ENCODE measurements at regions not wholly inside any gene's neighbourhood (a gene's known extent, or its start where the extent isn't known, plus 50 kb on each side); places are given as distances from the start of the nearest gene placed in this dataset.

GRCh38 chr3:117297541-117297940 is 588.0 kb downstream of the TUSC7 start:
- TF ChIP-seq, protein P1, sequence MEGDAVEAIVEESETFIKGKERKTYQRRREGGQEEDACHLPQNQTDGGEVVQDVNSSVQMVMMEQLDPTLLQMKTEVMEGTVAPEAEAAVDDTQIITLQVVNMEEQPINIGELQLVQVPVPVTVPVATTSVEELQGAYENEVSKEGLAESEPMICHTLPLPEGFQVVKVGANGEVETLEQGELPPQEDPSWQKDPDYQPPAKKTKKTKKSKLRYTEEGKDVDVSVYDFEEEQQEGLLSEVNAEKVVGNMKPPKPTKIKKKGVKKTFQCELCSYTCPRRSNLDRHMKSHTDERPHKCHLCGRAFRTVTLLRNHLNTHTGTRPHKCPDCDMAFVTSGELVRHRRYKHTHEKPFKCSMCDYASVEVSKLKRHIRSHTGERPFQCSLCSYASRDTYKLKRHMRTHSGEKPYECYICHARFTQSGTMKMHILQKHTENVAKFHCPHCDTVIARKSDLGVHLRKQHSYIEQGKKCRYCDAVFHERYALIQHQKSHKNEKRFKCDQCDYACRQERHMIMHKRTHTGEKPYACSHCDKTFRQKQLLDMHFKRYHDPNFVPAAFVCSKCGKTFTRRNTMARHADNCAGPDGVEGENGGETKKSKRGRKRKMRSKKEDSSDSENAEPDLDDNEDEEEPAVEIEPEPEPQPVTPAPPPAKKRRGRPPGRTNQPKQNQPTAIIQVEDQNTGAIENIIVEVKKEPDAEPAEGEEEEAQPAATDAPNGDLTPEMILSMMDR (IDR thresholded peaks at IDR 0.05), result no peak
- TF ChIP-seq EP300 (IDR thresholded peaks at IDR 0.05), result no peak
- TF ChIP-seq POLR2AphosphoS5 (IDR thresholded peaks at IDR 0.05), result no peak
- TF ChIP-seq POLR2A (IDR thresholded peaks at IDR 0.05), result no peak
